D721Med (cell line): ENCODE measurements at regions not wholly inside any gene's neighbourhood (a gene's known extent, or its start where the extent isn't known, plus 50 kb on each side); places are given as distances from the start of the nearest gene placed in this dataset.

ENCODE experiments used
- DNase-seq: peaks from one replicate; pipeline ENCODE4 v3.0.0; 2011; ENCODE audit warnings: low spot score; ENCODE audit not compliant: insufficient read length
- FAIRE-seq: peaks from 2 replicates; lab custom pipeline; 2011; peaks lifted over from hg19 to GRCh38; lab: Jason Lieb, UNC
- TF ChIP-seq, protein P1 (sequence below): IDR thresholded peaks from 2 replicates; pipeline ENCODE4 v1.5.1; 2012; ENCODE audit warnings: mild to moderate bottlenecking, control low read depth; ENCODE audit not compliant: insufficient read depth; ENCODE audit errors: missing control alignments

DNA sequence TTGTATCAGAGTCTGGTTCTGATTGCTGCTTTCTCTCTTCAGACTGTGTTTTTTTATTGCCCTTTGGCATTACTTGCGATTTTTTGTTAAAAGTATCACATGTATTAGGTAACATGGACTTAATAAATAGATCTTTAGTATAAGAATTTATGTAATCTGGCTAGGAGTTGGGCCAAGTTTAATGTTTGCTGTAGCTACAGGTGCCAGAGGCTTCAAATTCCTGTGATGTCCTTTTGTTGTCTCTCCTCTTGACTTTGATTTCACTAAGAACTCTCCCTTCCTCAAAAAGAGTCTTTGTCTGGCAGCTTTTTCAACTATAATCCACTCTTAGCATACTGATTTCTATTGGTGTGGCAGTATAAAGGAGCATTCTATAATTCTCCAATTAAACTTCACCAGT is 313.1 kb downstream of the DTWD2 start:
- DNase-seq (no peak), FAIRE-seq (no peak)
- TF ChIP-seq, protein P1, sequence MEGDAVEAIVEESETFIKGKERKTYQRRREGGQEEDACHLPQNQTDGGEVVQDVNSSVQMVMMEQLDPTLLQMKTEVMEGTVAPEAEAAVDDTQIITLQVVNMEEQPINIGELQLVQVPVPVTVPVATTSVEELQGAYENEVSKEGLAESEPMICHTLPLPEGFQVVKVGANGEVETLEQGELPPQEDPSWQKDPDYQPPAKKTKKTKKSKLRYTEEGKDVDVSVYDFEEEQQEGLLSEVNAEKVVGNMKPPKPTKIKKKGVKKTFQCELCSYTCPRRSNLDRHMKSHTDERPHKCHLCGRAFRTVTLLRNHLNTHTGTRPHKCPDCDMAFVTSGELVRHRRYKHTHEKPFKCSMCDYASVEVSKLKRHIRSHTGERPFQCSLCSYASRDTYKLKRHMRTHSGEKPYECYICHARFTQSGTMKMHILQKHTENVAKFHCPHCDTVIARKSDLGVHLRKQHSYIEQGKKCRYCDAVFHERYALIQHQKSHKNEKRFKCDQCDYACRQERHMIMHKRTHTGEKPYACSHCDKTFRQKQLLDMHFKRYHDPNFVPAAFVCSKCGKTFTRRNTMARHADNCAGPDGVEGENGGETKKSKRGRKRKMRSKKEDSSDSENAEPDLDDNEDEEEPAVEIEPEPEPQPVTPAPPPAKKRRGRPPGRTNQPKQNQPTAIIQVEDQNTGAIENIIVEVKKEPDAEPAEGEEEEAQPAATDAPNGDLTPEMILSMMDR: no peak

DNA sequence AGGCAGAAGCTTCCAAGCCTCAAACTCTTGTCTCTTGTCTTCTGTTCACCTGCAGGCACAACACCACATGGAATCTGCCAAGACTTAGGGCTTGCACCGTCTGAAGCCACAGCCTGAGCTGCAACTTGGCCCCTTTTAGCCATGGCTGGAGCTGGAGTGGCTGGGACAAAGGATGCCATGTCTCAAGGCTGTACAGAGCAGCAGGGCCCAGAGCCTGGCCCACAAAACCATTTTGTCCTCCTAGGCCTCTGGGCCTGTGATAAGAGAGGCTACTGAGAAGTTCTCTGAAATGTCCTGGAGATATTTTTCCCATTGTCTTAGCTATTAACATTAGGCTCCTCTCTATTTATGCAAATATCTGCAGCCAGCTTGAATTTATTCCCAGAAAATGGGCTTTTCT is 330.8 kb downstream of the DTWD2 start:
- FAIRE-seq (no peak), DNase-seq (no peak)
- TF ChIP-seq, protein P1: no peak

DNA sequence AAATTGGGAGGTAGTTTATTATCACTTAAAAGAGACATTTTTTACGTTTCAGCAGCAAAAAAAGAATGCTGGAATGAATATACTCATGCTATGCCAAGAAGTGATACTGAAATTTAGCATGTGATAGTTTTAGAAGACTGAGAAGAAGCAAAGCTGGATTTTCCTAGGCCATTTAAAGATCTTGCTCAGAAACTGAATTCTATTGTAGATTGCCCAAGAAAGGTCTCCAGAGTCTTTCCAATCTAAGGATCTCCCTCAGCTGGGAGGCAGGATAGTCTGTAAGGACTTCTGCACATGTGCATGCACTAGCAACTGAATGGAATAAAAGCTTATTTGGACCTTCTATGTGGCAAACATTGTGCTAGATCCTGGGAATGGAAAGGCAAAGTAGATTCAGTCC is 334.5 kb downstream of the DTWD2 start:
- DNase-seq: no peak
- FAIRE-seq: no peak
- TF ChIP-seq, protein P1: no peak

DNA sequence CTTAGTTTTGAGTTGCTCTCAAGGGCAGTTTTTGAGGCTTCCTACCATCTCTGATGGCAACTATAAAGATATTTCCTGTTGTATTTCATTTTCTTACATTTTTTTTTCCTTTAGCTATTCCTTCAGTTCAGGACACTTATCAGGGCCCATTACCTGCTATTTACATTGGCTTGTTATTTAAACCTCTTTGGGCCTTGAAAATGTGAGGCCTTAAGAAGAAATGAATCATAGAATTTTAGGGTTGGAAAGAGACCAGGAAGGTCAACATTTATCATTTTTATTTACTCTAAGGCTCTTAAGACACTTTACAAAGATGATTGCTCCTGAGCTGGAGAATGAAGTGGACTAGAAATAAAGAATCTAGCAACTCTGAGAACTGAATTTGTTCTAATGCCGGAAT is 335.2 kb downstream of the DTWD2 start:
- DNase-seq (no peak), FAIRE-seq (no peak)
- TF ChIP-seq, protein P1: no peak

DNA sequence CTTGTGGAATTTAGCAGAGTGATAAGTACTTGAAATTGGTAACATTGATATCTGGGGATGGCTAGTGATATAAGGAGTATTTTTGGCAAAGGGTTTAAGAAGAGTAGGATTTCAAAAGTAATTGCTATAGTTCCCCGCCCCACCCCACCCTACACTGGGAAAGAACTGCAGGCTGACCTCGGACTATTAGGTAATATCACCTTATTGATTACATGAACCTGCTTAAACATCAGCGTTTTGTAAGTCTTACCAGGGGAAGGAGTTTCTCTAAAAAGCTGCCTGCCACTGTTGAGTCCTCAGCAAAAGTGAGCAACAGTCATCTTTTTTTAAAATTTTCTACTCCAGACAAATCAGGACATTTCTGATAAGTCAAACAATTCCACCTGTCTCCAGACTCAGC is 337.3 kb downstream of the DTWD2 start:
- DNase-seq: no peak
- TF ChIP-seq, protein P1: no peak
- FAIRE-seq: no peak

DNA sequence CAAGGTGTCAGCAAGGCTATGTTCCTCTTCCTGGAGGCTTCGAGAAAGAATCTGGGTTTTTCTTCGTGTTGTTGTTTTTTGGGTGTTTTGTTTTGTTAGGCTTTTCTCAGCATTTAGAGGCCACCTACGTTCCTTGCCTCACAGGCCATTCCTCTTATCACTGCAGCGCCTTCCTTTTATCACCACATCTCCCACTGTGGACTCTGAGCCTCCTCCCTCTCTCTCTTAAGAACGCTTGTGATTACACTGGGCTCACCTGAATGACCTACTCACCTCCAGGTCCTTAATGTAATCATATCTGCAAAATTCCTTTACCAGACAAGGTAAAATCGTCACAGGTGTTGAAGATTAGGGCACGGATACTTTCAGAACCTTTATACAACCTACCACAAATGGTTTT is 340.8 kb downstream of the DTWD2 start:
- DNase-seq: no peak
- TF ChIP-seq, protein P1: no peak
- no peak for FAIRE-seq

DNA sequence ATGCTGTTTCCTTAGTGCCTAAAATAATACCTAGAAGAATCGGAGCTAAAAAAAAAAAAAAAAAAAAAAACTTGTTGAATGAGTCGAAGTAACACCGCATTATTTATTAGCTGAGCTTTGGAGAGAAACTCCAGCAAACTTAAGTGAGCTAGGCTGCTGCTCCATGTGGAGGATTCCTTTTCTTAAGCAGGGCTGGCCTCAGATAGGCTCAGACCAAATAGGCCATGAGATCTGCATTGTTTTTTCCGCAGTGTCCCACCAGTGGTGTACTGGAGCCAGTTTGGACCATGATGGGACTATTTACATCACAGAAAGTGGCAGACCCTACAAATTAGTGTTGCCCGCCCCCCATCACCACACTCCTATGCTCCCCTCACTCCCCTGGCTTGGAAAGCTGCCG is 341.4 kb downstream of the DTWD2 start:
- TF ChIP-seq, protein P1: no peak
- DNase-seq (no peak), FAIRE-seq (no peak)
